ENCODE measurements at regions not wholly inside any gene's neighbourhood (a gene's known extent, or its start where the extent isn't known, plus 50 kb on each side); places are given as distances from the start of the nearest gene placed in this dataset.

- DNase-seq (ENCODE audit: low read depth), result no peak
- TF ChIP-seq, protein P1, sequence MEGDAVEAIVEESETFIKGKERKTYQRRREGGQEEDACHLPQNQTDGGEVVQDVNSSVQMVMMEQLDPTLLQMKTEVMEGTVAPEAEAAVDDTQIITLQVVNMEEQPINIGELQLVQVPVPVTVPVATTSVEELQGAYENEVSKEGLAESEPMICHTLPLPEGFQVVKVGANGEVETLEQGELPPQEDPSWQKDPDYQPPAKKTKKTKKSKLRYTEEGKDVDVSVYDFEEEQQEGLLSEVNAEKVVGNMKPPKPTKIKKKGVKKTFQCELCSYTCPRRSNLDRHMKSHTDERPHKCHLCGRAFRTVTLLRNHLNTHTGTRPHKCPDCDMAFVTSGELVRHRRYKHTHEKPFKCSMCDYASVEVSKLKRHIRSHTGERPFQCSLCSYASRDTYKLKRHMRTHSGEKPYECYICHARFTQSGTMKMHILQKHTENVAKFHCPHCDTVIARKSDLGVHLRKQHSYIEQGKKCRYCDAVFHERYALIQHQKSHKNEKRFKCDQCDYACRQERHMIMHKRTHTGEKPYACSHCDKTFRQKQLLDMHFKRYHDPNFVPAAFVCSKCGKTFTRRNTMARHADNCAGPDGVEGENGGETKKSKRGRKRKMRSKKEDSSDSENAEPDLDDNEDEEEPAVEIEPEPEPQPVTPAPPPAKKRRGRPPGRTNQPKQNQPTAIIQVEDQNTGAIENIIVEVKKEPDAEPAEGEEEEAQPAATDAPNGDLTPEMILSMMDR (IDR thresholded peaks at IDR 0.05; ENCODE audit: insufficient read depth, low read length, poor library complexity, severe bottlenecking), result no peak
Measured at GRCh38 chr2:57959390-57959789, 87.2 kb upstream of the VRK2 start.

DNA sequence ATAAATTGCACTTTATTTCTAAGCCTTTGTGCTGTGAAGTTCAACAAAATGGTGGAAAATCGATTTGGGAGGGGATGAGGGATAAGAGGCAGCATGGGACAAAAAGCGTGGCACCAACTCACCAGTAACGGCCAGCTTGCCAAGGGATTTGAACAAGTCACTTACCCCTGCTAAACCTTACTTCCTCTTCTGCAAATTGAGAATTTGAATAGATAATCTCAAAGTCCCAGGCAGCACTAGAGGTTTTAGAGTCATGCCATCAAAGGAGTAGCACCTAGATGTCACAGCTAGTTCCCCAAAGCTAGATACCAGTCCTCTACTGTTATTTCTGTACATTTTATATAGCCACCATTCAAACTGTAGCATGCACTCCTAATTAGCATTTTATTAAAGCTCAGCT is 83.7 kb upstream of the VRK2 start:
- Histone ChIP-seq H3K36me3 (ENCODE audit: control insufficient read depth, insufficient read depth, low read length) (no peaks in the 10 kb centered on the region), H3K4me3 (ENCODE audit: low read depth, low read length) (no peak overlapping the region), H3K27me3 (ENCODE audit: control insufficient read depth, insufficient read depth, low read length) (no peaks in the 10 kb centered on the region)
- TF ChIP-seq, protein P1 (IDR thresholded peaks at IDR 0.05; ENCODE audit: insufficient read depth, low read length, poor library complexity, severe bottlenecking), result no peak
- DNase-seq (ENCODE audit: low read depth), result no peak

More at GRCh38 chr2:57959390-57959789, 87.2 kb upstream of the VRK2 start:
- no peaks in the 10 kb centered on the region for H3K27me3 ChIP-seq (ENCODE audit: control insufficient read depth, insufficient read depth, low read length)
- H3K4me3 ChIP-seq (ENCODE audit: low read depth, low read length), result no peak overlapping the region
- H3K36me3 ChIP-seq (ENCODE audit: control insufficient read depth, insufficient read depth, low read length), result no peaks in the 10 kb centered on the region

DNA sequence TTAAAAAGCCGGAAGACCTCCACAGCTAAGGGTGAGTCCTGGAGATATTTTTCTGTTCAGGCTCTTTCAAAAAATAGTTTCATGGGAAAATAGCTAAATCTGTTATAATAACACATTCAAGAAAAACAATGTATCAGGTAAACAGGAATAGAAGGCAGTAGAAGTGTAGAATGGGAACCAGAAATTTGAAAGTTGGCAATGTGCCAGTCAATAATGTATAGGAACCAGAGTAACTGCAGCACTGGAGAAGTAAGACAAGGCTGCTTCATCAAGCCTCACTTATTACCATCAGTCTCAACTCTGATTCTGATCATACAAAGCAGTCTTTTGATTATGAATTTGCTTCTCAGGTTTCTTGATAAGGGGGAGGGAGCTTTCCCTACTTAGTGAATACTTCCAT is 81.4 kb upstream of the VRK2 start:
- Histone ChIP-seq H3K4me3 (ENCODE audit: low read depth, low read length) (no peak overlapping the region), H3K36me3 (ENCODE audit: control insufficient read depth, insufficient read depth, low read length) (no peaks in the 10 kb centered on the region), H3K27me3 (ENCODE audit: control insufficient read depth, insufficient read depth, low read length) (no peaks in the 10 kb centered on the region)
- TF ChIP-seq, protein P1 (IDR thresholded peaks at IDR 0.05; ENCODE audit: insufficient read depth, low read length, poor library complexity, severe bottlenecking), result no peak
- no peak for DNase-seq (ENCODE audit: low read depth)

DNA sequence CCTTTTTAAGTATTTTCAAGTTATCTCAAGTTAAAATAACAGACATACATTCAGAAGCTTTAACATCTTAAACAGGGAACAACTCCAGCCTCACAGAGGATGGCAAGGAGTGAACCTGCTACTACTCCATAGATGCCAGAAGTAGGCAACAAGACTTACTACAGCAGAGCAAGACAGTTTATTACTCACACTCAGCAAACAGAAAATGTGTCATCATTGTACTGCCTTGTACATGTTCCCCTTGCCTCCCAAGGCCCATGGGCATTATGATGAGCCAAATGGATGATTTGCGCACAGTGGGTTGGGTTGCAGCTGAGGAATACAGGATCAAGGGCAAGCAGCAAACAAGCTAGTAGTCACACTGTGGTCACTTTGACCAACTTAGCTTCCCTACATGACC is 80.6 kb upstream of the VRK2 start:
- H3K4me3 ChIP-seq (ENCODE audit: low read depth, low read length), result no peak overlapping the region
- H3K27me3 ChIP-seq (ENCODE audit: control insufficient read depth, insufficient read depth, low read length), result no peaks in the 10 kb centered on the region
- TF ChIP-seq, protein P1 (IDR thresholded peaks at IDR 0.05; ENCODE audit: insufficient read depth, low read length, poor library complexity, severe bottlenecking), result no peak
- no peak for DNase-seq (ENCODE audit: low read depth)
- no peaks in the 10 kb centered on the region for H3K36me3 ChIP-seq (ENCODE audit: control insufficient read depth, insufficient read depth, low read length)

GRCh38 chr2:57973621-57974186 is 72.9 kb upstream of the VRK2 start:
- no peak overlapping the region for H3K4me3 ChIP-seq (ENCODE audit: low read depth, low read length)
- TF ChIP-seq, protein P1 (IDR thresholded peaks at IDR 0.05; ENCODE audit: insufficient read depth, low read length, poor library complexity, severe bottlenecking), result no peak
- no peaks in the 10 kb centered on the region for H3K27me3 ChIP-seq (ENCODE audit: control insufficient read depth, insufficient read depth, low read length)
- DNase-seq (ENCODE audit: low read depth), result no peak
- H3K36me3 ChIP-seq (ENCODE audit: control insufficient read depth, insufficient read depth, low read length), result no peaks in the 10 kb centered on the region

- Histone ChIP-seq H3K4me3 (ENCODE audit: low read depth, low read length) (no peak overlapping the region), H3K27me3 (ENCODE audit: control insufficient read depth, insufficient read depth, low read length) (no peaks in the 10 kb centered on the region), H3K36me3 (ENCODE audit: control insufficient read depth, insufficient read depth, low read length) (no peaks in the 10 kb centered on the region)
- no peak for DNase-seq (ENCODE audit: low read depth)
- TF ChIP-seq, protein P1 (IDR thresholded peaks at IDR 0.05; ENCODE audit: insufficient read depth, low read length, poor library complexity, severe bottlenecking), result no peak
Measured at GRCh38 chr2:57979158-57979557, 67.4 kb upstream of the VRK2 start.
